OCI-LY1 (cell line): ENCODE measurements at regions not wholly inside any gene's neighbourhood (a gene's known extent, or its start where the extent isn't known, plus 50 kb on each side); places are given as distances from the start of the nearest gene placed in this dataset.

Source experiments
- H2AFZ ChIP-seq: fragments of 200-600 bp; sonication (generic), shearing (Covaris generic); 2 replicates; pipeline ENCODE4 v1.6.0; 2014; ENCODE audit warnings: antibody characterized with exemption, mild to moderate bottlenecking, low read length
- H3F3A ChIP-seq: fragments of 200-600 bp; sonication (generic), shearing (Covaris generic); 2 replicates; pipeline ENCODE4 v1.6.0; 2014; ENCODE audit warnings: mild to moderate bottlenecking, antibody characterized with exemption, low read length, moderate library complexity; ENCODE audit not compliant: insufficient read depth
- H3K27ac ChIP-seq: fragments of 200-600 bp; sonication (generic); 2 replicates; pipeline ENCODE4 v1.5.1; 2014; ENCODE audit warnings: low read length, mixed run types, mild to moderate bottlenecking, low read depth; ENCODE audit not compliant: poor library complexity, severe bottlenecking
- H3K27me3 ChIP-seq: fragments of 200-600 bp; sonication (generic); 2 replicates; pipeline ENCODE4 v1.6.0; 2014; ENCODE audit warnings: antibody characterized with exemption, mild to moderate bottlenecking, low read length, moderate library complexity; ENCODE audit not compliant: insufficient read depth
- H3K36me3 ChIP-seq: fragments of 200-600 bp; sonication (generic); 2 replicates; pipeline ENCODE4 v1.6.1; 2014; ENCODE audit warnings: mild to moderate bottlenecking, antibody characterized with exemption, low read length, moderate library complexity, mixed read lengths; ENCODE audit not compliant: insufficient read depth
- H3K4me1 ChIP-seq: fragments of 200-600 bp; sonication (generic); 2 replicates; pipeline ENCODE4 v1.5.1; 2014; ENCODE audit warnings: mild to moderate bottlenecking, low read length, moderate library complexity; ENCODE audit not compliant: insufficient read depth, severe bottlenecking
- H3K4me2 ChIP-seq: fragments of 200-600 bp; sonication (generic), shearing (Covaris generic); 2 replicates; pipeline ENCODE4 v1.6.1; 2014; ENCODE audit warnings: low read length
- H3K4me3 ChIP-seq: fragments of 200-600 bp; sonication (generic); 2 replicates; pipeline ENCODE4 v1.5.1; 2014; ENCODE audit warnings: low read length, low read depth, mild to moderate bottlenecking, mixed read lengths; ENCODE audit not compliant: poor library complexity, severe bottlenecking
- H3K79me2 ChIP-seq: fragments of 200-600 bp; shearing (Covaris generic); 2 replicates; pipeline ENCODE4 v1.6.1; 2016; ENCODE audit warnings: mixed run types, low read length, mixed read lengths; ENCODE audit not compliant: insufficient read depth
- H3K9ac ChIP-seq: fragments of 200-600 bp; sonication (generic), shearing (Covaris generic); 2 replicates; pipeline ENCODE4 v1.6.1; 2014; ENCODE audit warnings: mild to moderate bottlenecking, low read length, mixed read lengths
- H3K9me2 ChIP-seq: fragments of 200-600 bp; sonication (generic), shearing (Covaris generic); 2 replicates; pipeline ENCODE4 v1.6.1; 2014; ENCODE audit warnings: low read depth, mild to moderate bottlenecking, low read length, mixed read lengths
- H3K9me3 ChIP-seq: fragments of 200-600 bp; shearing (Covaris generic); 2 replicates; pipeline ENCODE4 v1.6.1; 2014; ENCODE audit warnings: low read length, mixed read lengths
- H4K20me1 ChIP-seq: fragments of 200-600 bp; sonication (generic), shearing (Covaris generic); 2 replicates; pipeline ENCODE4 v1.6.0; 2016; ENCODE audit warnings: mild to moderate bottlenecking, low read length; ENCODE audit not compliant: insufficient read depth
- CTCF ChIP-seq: fragments of 200-600 bp; sonication (generic), shearing (Covaris generic); IDR thresholded peaks from 2 replicates; pipeline ENCODE4 v1.5.1; 2017; ENCODE audit warnings: mild to moderate bottlenecking, antibody characterized with exemption, low read length, moderate library complexity, mixed read lengths
- EZH2 ChIP-seq: fragments of 200-600 bp; sonication (generic), shearing (Covaris generic); IDR thresholded peaks from 2 replicates; pipeline ENCODE4 v1.8.0; 2017; ENCODE audit warnings: borderline replicate concordance, mixed run types, mild to moderate bottlenecking, antibody characterized with exemption, low read length, moderate library complexity, mixed read lengths

GRCh38 chr4:43843501-43843900, 605.1 kb downstream of the KCTD8 start:
- TF ChIP-seq CTCF (no peak), EZH2 (no peak)
- H3K36me3 ChIP-seq: no peaks in the 10 kb centered on the region
- H3K27ac ChIP-seq: no peak overlapping the region
- no peak overlapping the region for H3K9ac ChIP-seq
- no peaks in the 10 kb centered on the region for H3K9me2 ChIP-seq
- no peaks in the 10 kb centered on the region for H3K79me2 ChIP-seq
- no peaks in the 10 kb centered on the region for H4K20me1 ChIP-seq
- H2AFZ ChIP-seq: no peak overlapping the region
- no peaks in the 10 kb centered on the region for H3F3A ChIP-seq
- H3K27me3 ChIP-seq: no peaks in the 10 kb centered on the region
- no peaks in the 10 kb centered on the region for H3K9me3 ChIP-seq
- no peaks in the 10 kb centered on the region for H3K4me1 ChIP-seq
- H3K4me3 ChIP-seq: no peak overlapping the region
- no peak overlapping the region for H3K4me2 ChIP-seq

- H3K9me2 ChIP-seq: no peaks in the 10 kb centered on the region
- no peaks in the 10 kb centered on the region for H3K79me2 ChIP-seq
- H3K4me1 ChIP-seq: no peaks in the 10 kb centered on the region
- H3K36me3 ChIP-seq: no peaks in the 10 kb centered on the region
- TF ChIP-seq CTCF: no peak
- no peak for TF ChIP-seq EZH2
- H3K4me2 ChIP-seq: no peak overlapping the region
- H4K20me1 ChIP-seq: no peaks in the 10 kb centered on the region
- no peak overlapping the region for H3K27ac ChIP-seq
- no peaks in the 10 kb centered on the region for H3F3A ChIP-seq
- H3K9me3 ChIP-seq: no peaks in the 10 kb centered on the region
- H2AFZ ChIP-seq: no peak overlapping the region
- no peak overlapping the region for H3K4me3 ChIP-seq
- no peak overlapping the region for H3K9ac ChIP-seq
- no peaks in the 10 kb centered on the region for H3K27me3 ChIP-seq
These were observed 602.5 kb downstream of the KCTD8 start for GRCh38 chr4:43846111-43846587.

- no peaks in the 10 kb centered on the region for H3K4me1 ChIP-seq
- H3K4me2 ChIP-seq: no peak overlapping the region
- no peaks in the 10 kb centered on the region for H3K27me3 ChIP-seq
- no peak overlapping the region for H3K4me3 ChIP-seq
- no peaks in the 10 kb centered on the region for H3F3A ChIP-seq
- H3K27ac ChIP-seq: no peak overlapping the region
- H3K9ac ChIP-seq: no peak overlapping the region
- no peaks in the 10 kb centered on the region for H3K36me3 ChIP-seq
- no peaks in the 10 kb centered on the region for H3K79me2 ChIP-seq
- H4K20me1 ChIP-seq: no peaks in the 10 kb centered on the region
- H3K9me2 ChIP-seq: no peaks in the 10 kb centered on the region
- TF ChIP-seq EZH2 (no peak), CTCF (no peak)
- no peaks in the 10 kb centered on the region for H3K9me3 ChIP-seq
- H2AFZ ChIP-seq: no peak overlapping the region
These were observed 594.9 kb downstream of the KCTD8 start for GRCh38 chr4:43853565-43854264.
